WTC11 (cell line): ENCODE measurements at regions not wholly inside any gene's neighbourhood (a gene's known extent, or its start where the extent isn't known, plus 50 kb on each side); places are given as distances from the start of the nearest gene placed in this dataset.

ENCODE experiments used
- ELF4 ChIP-seq: sonication (generic); formaldehyde crosslinking; IDR thresholded peaks from 2 replicates; pipeline ENCODE4 v1.8.1; 2022; ENCODE audit warnings: low read depth, mild to moderate bottlenecking, moderate library complexity, missing genetic modification reagents
- ESRRA ChIP-seq: sonication (generic); formaldehyde crosslinking; IDR thresholded peaks from 2 replicates; pipeline ENCODE4 v1.8.1; 2022; ENCODE audit warnings: mild to moderate bottlenecking, missing genetic modification reagents, borderline replicate concordance
- FOXP1 ChIP-seq: sonication (generic); formaldehyde crosslinking; IDR thresholded peaks from 2 replicates; pipeline ENCODE4 v1.8.0; 2022; ENCODE audit warnings: missing genetic modification reagents, mild to moderate bottlenecking, moderate library complexity, borderline replicate concordance
- NFE2L1 ChIP-seq: sonication (generic); formaldehyde crosslinking; IDR thresholded peaks from 2 replicates; pipeline ENCODE4 v1.8.1; 2023; ENCODE audit warnings: missing genetic modification reagents
- NFYB ChIP-seq: sonication (generic); formaldehyde crosslinking; conservative IDR thresholded peaks from 2 replicates; pipeline ENCODE4 v1.8.0; 2022; ENCODE audit warnings: low read depth, missing genetic modification reagents
- TP53 ChIP-seq: sonication (generic); formaldehyde crosslinking; IDR thresholded peaks from 2 replicates; pipeline ENCODE4 v1.8.1; 2023; ENCODE audit warnings: mild to moderate bottlenecking, missing genetic modification reagents
- TF ChIP-seq, protein P1 (sequence below): fragments of 200-600 bp; IDR thresholded peaks from 2 replicates; pipeline ENCODE4 v1.8.0; 2022; ENCODE audit warnings: antibody characterized with exemption
- TF ChIP-seq, protein P2 (sequence below): sonication (generic); formaldehyde crosslinking; IDR thresholded peaks from 2 replicates; pipeline ENCODE4 v1.8.1; 2023; ENCODE audit warnings: mild to moderate bottlenecking, missing genetic modification reagents
- TF ChIP-seq, protein P3 (sequence below): sonication (generic); formaldehyde crosslinking; IDR thresholded peaks from 2 replicates; pipeline ENCODE4 v1.8.0; 2022; ENCODE audit warnings: mild to moderate bottlenecking, missing genetic modification reagents
- TF ChIP-seq, protein P4 (sequence below): sonication (generic); formaldehyde crosslinking; IDR thresholded peaks from 2 replicates; pipeline ENCODE4 v1.8.1; 2023; ENCODE audit warnings: mild to moderate bottlenecking, missing genetic modification reagents, borderline replicate concordance
- TF ChIP-seq, protein P5 (sequence below): sonication (generic); formaldehyde crosslinking; IDR thresholded peaks from 2 replicates; pipeline ENCODE4 v1.8.1; 2023; ENCODE audit warnings: mild to moderate bottlenecking, missing genetic modification reagents, moderate library complexity
- TF ChIP-seq, protein P6 (sequence below): sonication (generic); formaldehyde crosslinking; IDR thresholded peaks from 2 replicates; pipeline ENCODE4 v1.8.1; 2023; ENCODE audit warnings: mild to moderate bottlenecking, moderate library complexity, missing genetic modification reagents
- TF ChIP-seq, protein P7 (sequence below): sonication (generic); formaldehyde crosslinking; IDR thresholded peaks from 2 replicates; pipeline ENCODE4 v1.8.1; 2022; ENCODE audit warnings: low read depth, missing genetic modification reagents, borderline replicate concordance

DNA sequence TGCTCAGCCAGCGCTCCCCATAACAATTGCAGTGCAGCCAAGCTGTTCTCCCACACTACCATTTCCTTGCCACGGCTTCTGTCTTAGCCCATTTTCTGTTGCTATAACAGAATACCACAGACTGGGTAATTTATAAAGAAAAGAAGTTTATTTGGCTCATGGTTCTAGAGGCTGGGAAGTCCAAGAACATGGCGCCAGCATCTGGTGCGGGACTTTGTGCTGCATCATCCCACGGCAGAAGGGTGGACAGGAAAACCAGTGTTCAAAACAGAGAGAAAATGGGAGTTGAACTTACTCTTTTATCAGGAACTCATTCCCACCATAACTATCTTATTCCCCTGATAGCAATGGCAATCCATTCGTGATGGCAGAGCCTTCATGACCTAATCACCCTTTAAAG, 104.6 kb downstream of the FHDC1 start:
- TF ChIP-seq, protein P1, sequence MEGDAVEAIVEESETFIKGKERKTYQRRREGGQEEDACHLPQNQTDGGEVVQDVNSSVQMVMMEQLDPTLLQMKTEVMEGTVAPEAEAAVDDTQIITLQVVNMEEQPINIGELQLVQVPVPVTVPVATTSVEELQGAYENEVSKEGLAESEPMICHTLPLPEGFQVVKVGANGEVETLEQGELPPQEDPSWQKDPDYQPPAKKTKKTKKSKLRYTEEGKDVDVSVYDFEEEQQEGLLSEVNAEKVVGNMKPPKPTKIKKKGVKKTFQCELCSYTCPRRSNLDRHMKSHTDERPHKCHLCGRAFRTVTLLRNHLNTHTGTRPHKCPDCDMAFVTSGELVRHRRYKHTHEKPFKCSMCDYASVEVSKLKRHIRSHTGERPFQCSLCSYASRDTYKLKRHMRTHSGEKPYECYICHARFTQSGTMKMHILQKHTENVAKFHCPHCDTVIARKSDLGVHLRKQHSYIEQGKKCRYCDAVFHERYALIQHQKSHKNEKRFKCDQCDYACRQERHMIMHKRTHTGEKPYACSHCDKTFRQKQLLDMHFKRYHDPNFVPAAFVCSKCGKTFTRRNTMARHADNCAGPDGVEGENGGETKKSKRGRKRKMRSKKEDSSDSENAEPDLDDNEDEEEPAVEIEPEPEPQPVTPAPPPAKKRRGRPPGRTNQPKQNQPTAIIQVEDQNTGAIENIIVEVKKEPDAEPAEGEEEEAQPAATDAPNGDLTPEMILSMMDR = no peak
- no peak for TF ChIP-seq FOXP1 (CRISPR knock-in tag)
- TF ChIP-seq, protein P2, sequence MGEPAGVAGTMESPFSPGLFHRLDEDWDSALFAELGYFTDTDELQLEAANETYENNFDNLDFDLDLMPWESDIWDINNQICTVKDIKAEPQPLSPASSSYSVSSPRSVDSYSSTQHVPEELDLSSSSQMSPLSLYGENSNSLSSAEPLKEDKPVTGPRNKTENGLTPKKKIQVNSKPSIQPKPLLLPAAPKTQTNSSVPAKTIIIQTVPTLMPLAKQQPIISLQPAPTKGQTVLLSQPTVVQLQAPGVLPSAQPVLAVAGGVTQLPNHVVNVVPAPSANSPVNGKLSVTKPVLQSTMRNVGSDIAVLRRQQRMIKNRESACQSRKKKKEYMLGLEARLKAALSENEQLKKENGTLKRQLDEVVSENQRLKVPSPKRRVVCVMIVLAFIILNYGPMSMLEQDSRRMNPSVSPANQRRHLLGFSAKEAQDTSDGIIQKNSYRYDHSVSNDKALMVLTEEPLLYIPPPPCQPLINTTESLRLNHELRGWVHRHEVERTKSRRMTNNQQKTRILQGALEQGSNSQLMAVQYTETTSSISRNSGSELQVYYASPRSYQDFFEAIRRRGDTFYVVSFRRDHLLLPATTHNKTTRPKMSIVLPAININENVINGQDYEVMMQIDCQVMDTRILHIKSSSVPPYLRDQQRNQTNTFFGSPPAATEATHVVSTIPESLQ (CRISPR knock-in tag) = no peak
- TF ChIP-seq, protein P3, sequence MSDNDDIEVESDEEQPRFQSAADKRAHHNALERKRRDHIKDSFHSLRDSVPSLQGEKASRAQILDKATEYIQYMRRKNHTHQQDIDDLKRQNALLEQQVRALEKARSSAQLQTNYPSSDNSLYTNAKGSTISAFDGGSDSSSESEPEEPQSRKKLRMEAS = no peak
- no peak for TF ChIP-seq ESRRA (CRISPR knock-in tag)
- TF ChIP-seq, protein P4, sequence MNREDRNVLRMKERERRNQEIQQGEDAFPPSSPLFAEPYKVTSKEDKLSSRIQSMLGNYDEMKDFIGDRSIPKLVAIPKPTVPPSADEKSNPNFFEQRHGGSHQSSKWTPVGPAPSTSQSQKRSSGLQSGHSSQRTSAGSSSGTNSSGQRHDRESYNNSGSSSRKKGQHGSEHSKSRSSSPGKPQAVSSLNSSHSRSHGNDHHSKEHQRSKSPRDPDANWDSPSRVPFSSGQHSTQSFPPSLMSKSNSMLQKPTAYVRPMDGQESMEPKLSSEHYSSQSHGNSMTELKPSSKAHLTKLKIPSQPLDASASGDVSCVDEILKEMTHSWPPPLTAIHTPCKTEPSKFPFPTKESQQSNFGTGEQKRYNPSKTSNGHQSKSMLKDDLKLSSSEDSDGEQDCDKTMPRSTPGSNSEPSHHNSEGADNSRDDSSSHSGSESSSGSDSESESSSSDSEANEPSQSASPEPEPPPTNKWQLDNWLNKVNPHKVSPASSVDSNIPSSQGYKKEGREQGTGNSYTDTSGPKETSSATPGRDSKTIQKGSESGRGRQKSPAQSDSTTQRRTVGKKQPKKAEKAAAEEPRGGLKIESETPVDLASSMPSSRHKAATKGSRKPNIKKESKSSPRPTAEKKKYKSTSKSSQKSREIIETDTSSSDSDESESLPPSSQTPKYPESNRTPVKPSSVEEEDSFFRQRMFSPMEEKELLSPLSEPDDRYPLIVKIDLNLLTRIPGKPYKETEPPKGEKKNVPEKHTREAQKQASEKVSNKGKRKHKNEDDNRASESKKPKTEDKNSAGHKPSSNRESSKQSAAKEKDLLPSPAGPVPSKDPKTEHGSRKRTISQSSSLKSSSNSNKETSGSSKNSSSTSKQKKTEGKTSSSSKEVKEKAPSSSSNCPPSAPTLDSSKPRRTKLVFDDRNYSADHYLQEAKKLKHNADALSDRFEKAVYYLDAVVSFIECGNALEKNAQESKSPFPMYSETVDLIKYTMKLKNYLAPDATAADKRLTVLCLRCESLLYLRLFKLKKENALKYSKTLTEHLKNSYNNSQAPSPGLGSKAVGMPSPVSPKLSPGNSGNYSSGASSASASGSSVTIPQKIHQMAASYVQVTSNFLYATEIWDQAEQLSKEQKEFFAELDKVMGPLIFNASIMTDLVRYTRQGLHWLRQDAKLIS (CRISPR knock-in tag) = no peak
- TF ChIP-seq NFE2L1 (CRISPR knock-in tag) = no peak
- no peak for TF ChIP-seq TP53 (CRISPR knock-in tag)
- TF ChIP-seq NFYB = no peak
- TF ChIP-seq, protein P5, sequence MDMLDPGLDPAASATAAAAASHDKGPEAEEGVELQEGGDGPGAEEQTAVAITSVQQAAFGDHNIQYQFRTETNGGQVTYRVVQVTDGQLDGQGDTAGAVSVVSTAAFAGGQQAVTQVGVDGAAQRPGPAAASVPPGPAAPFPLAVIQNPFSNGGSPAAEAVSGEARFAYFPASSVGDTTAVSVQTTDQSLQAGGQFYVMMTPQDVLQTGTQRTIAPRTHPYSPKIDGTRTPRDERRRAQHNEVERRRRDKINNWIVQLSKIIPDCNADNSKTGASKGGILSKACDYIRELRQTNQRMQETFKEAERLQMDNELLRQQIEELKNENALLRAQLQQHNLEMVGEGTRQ = no peak
- TF ChIP-seq ELF4 (CRISPR knock-in tag) = no peak
- TF ChIP-seq, protein P6, sequence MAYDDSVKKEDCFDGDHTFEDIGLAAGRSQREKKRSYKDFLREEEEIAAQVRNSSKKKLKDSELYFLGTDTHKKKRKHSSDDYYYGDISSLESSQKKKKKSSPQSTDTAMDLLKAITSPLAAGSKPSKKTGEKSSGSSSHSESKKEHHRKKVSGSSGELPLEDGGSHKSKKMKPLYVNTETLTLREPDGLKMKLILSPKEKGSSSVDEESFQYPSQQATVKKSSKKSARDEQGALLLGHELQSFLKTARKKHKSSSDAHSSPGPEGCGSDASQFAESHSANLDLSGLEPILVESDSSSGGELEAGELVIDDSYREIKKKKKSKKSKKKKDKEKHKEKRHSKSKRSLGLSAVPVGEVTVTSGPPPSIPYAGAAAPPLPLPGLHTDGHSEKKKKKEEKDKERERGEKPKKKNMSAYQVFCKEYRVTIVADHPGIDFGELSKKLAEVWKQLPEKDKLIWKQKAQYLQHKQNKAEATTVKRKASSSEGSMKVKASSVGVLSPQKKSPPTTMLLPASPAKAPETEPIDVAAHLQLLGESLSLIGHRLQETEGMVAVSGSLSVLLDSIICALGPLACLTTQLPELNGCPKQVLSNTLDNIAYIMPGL (CRISPR knock-in tag) = no peak
- TF ChIP-seq, protein P7, sequence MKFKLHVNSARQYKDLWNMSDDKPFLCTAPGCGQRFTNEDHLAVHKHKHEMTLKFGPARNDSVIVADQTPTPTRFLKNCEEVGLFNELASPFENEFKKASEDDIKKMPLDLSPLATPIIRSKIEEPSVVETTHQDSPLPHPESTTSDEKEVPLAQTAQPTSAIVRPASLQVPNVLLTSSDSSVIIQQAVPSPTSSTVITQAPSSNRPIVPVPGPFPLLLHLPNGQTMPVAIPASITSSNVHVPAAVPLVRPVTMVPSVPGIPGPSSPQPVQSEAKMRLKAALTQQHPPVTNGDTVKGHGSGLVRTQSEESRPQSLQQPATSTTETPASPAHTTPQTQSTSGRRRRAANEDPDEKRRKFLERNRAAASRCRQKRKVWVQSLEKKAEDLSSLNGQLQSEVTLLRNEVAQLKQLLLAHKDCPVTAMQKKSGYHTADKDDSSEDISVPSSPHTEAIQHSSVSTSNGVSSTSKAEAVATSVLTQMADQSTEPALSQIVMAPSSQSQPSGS = no peak
